ENCODE measurements at regions not wholly inside any gene's neighbourhood (a gene's known extent, or its start where the extent isn't known, plus 50 kb on each side); places are given as distances from the start of the nearest gene placed in this dataset.

GRCh38 chrX:40514376-40514775 is 66.4 kb upstream of the ATP6AP2 start:
- POLR2A ChIA-PET, result no interaction called here

DNA sequence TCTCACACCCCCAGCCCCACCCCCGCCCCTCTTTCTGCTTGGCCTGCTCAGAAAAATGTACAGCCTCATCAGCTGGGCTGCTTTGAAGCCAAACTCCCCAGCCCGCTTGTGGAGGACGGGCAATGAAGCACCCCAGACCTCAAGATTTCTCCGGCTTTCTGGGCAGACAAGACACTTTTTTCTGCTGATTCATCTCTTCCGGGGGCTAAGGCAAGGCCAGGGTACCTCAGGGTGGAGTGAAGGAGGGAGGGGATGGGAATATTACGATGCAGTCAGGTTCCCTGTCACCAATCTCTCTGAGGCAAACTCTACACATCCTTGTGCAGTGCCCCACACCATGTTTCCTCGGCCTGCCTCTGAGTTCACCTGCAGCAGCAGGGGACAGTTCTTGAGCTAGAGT is 66.9 kb upstream of the ATP6AP2 start:
- ChIA-PET CTCF (no interaction called here), POLR2A (no interaction called here)
- DNase-seq (ENCODE audit: low read depth, low spot score), result no peak
- H3K4me3 ChIP-seq (ENCODE audit: low read depth, low read length), result no peak overlapping the region
- no peak for TF ChIP-seq CTCF (IDR thresholded peaks at IDR 0.05; ENCODE audit: insufficient read depth, low read length, missing control alignments)

More at GRCh38 chrX:40514376-40514775, 66.4 kb upstream of the ATP6AP2 start:
- DNase-seq (ENCODE audit: low read depth, low spot score), result no peak
- no peak for TF ChIP-seq CTCF (IDR thresholded peaks at IDR 0.05; ENCODE audit: insufficient read depth, low read length, missing control alignments)
- CTCF ChIA-PET, result no interaction called here
- H3K4me3 ChIP-seq (ENCODE audit: low read depth, low read length), result no peak overlapping the region

GRCh38 chrX:40513012-40513411 is 67.8 kb upstream of the ATP6AP2 start:
- no peak for TF ChIP-seq CTCF (IDR thresholded peaks at IDR 0.05; ENCODE audit: insufficient read depth, low read length, missing control alignments)
- CTCF ChIA-PET, result no interaction called here
- DNase-seq (ENCODE audit: low read depth, low spot score), result no peak
- no peak overlapping the region for H3K4me3 ChIP-seq (ENCODE audit: low read depth, low read length)
- POLR2A ChIA-PET, result no interaction called here

GRCh38 chrX:40511258-40511657 is 69.5 kb upstream of the ATP6AP2 start:
- CTCF ChIA-PET, result no interaction called here
- TF ChIP-seq CTCF (IDR thresholded peaks at IDR 0.05; ENCODE audit: insufficient read depth, low read length, missing control alignments), result no peak
- no peak overlapping the region for H3K4me3 ChIP-seq (ENCODE audit: low read depth, low read length)
- POLR2A ChIA-PET, result no interaction called here
- no peak for DNase-seq (ENCODE audit: low read depth, low spot score)

DNA sequence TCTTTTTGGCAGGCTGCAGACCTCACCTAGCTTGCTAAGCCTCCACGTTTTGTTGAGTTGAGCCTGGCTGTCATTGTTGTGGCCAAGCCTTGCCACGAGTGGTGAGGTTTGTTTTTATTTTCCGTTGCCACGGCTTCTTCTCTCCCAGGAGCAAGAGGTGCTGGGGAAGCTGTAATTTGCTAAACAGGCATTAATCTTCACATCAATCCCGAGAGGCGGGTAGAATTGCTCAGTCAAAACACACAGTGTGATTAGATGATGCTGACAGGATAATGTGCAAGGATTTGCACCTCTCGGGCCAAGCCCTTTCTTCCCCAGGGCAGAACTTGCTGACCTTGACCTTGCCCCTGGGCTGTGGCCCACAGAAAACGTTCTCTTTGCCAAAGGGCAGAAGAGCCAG is 72.2 kb upstream of the ATP6AP2 start:
- TF ChIP-seq CTCF (IDR thresholded peaks at IDR 0.05; ENCODE audit: insufficient read depth, low read length, missing control alignments), result no peak
- ChIA-PET CTCF (no interaction called here), POLR2A (no interaction called here)
- no peak overlapping the region for H3K4me3 ChIP-seq (ENCODE audit: low read depth, low read length)
- DNase-seq (ENCODE audit: low read depth, low spot score), result no peak

DNA sequence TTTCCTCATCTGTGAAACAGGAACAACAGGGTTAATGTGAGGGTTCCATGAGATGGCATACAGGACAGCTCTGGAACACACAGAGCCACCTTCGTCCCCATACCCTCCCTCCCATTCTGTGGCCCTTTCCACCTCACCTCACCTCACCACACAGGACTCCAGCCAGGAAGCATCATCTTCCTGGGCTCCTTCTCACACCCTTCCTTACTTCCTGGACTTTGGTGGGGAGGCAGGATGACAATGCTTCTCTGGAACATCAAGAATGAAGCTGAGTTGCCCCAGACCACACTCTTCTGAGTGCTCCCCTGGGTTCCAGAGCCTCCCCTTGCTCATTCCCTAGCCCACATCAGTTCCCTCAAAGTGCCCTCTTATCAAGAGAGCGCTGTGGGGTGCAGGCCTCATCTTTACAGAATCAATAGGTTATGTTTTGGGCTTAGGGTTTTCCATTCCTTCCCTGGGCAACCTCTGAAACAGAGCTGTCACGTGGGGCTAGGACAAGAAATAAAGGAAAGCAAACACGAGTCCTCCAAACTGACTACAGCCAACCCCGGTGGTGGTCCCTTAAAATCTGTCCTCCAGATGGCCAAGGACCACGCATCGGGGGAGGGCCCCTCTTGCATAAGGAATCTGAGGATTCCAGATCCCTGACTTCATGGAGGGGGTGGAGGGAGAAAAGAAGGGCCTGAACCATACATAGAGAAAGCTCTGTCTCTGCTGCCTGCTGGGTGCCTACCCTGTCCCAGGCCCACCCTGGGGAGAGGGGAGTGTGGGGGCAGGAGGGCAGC is 74.4 kb upstream of the ATP6AP2 start:
- TF ChIP-seq CTCF (IDR thresholded peaks at IDR 0.05; ENCODE audit: insufficient read depth, low read length, missing control alignments), result no peak
- POLR2A ChIA-PET, result no interaction called here
- CTCF ChIA-PET, result interaction anchor here (2.5 kb wide), 1 partner anchor 37 kb away, joined by 13 read pairs; no protein-coding TSS in a partner anchor
- H3K4me3 ChIP-seq (ENCODE audit: low read depth, low read length), result no peak overlapping the region
- no peak for DNase-seq (ENCODE audit: low read depth, low spot score)
